ENCODE measurements at regions not wholly inside any gene's neighbourhood (a gene's known extent, or its start where the extent isn't known, plus 50 kb on each side); places are given as distances from the start of the nearest gene placed in this dataset.

- no peaks in the 10 kb centered on the region; the same call in 1 of the 2 replicates for H3K9me2 ChIP-seq (ENCODE audit: insufficient read depth, low read length)
- no peaks in the 10 kb centered on the region for H3K4me1 ChIP-seq (ENCODE audit: insufficient read depth, low read length, poor library complexity, severe bottlenecking)
- H3K4me2 ChIP-seq (ENCODE audit: low read length): no peak overlapping the region
- TF ChIP-seq CTCF (conservative IDR thresholded peaks at IDR 0.05; ENCODE audit: low read length) (no peak), EZH2phosphoT487 (IDR thresholded peaks at IDR 0.05; ENCODE audit: borderline replicate concordance, low read depth, low read length) (no peak)
- no peak overlapping the region for H3K27ac ChIP-seq (ENCODE audit: low read depth, low read length, poor library complexity, severe bottlenecking)
- POLR2A ChIA-PET: interaction anchor here (0.7 to 1.4 kb wide), 4 partner anchors 16 to 26 kb away, joined by 3 to 6 read pairs (median 4); no protein-coding TSS in a partner anchor
- no peaks in the 10 kb centered on the region for H3K36me3 ChIP-seq (ENCODE audit: insufficient read depth, low read length)
- H3K79me2 ChIP-seq (ENCODE audit: insufficient read depth, low read depth, low read length): no peaks in the 10 kb centered on the region
- peaks cover 21% of the 10 kb centered on the region; the same call in 1 of the 2 replicates for H3K9me3 ChIP-seq (ENCODE audit: low read length)
- no peak overlapping the region for H3K4me3 ChIP-seq (ENCODE audit: low read depth, low read length, poor library complexity, severe bottlenecking)
- CTCF ChIA-PET (ENCODE audit: unreplicated experiment): no interaction called here
- H4K20me1 ChIP-seq (ENCODE audit: insufficient read depth, low read length): no peaks in the 10 kb centered on the region
- no peak overlapping the region for H2AFZ ChIP-seq (ENCODE audit: low read length)
- DNase-seq (ENCODE audit: low spot score): no peak
- intact Hi-C loops (cut with micrococcal nuclease; ENCODE audit: unreplicated experiment): no loop called here
- BruUV-seq (replicated peaks): no TSS peak
Observed at GRCh38 chr7:146028251-146028750, 88.3 kb upstream of the CNTNAP2 start.

- CTCF ChIA-PET (ENCODE audit: unreplicated experiment): no interaction called here
Observed at GRCh38 chr7:146027243-146027642, 89.4 kb upstream of the CNTNAP2 start.

More at GRCh38 chr7:146027243-146027642, 89.4 kb upstream of the CNTNAP2 start:
- intact Hi-C loops (cut with micrococcal nuclease; ENCODE audit: unreplicated experiment): no loop called here
- H3K9me2 ChIP-seq (ENCODE audit: insufficient read depth, low read length): no peaks in the 10 kb centered on the region; the same call in 1 of the 2 replicates
- no peaks in the 10 kb centered on the region for H3K4me1 ChIP-seq (ENCODE audit: insufficient read depth, low read length, poor library complexity, severe bottlenecking)
- no TSS peak for BruUV-seq (replicated peaks)
- TF ChIP-seq EZH2phosphoT487 (IDR thresholded peaks at IDR 0.05; ENCODE audit: borderline replicate concordance, low read depth, low read length): no peak
- TF ChIP-seq CTCF (conservative IDR thresholded peaks at IDR 0.05; ENCODE audit: low read length): no peak
- H3K4me3 ChIP-seq (ENCODE audit: low read depth, low read length, poor library complexity, severe bottlenecking): no peak overlapping the region
- no peaks in the 10 kb centered on the region for H3K36me3 ChIP-seq (ENCODE audit: insufficient read depth, low read length)
- no peak overlapping the region for H3K27ac ChIP-seq (ENCODE audit: low read depth, low read length, poor library complexity, severe bottlenecking)
- H2AFZ ChIP-seq (ENCODE audit: low read length): no peak overlapping the region
- no peaks in the 10 kb centered on the region for H3K79me2 ChIP-seq (ENCODE audit: insufficient read depth, low read depth, low read length)
- H4K20me1 ChIP-seq (ENCODE audit: insufficient read depth, low read length): no peaks in the 10 kb centered on the region
- DNase-seq (ENCODE audit: low spot score): no peak
- POLR2A ChIA-PET: interaction anchor here (0.7 to 1.4 kb wide), 4 partner anchors 15 to 380 kb away, joined by 3 to 6 read pairs (median 4); no protein-coding TSS in a partner anchor
- no peak overlapping the region for H3K4me2 ChIP-seq (ENCODE audit: low read length)
- peaks cover 21% of the 10 kb centered on the region; the same call in 1 of the 2 replicates for H3K9me3 ChIP-seq (ENCODE audit: low read length)

Data from OCI-LY7 (cell line).